OCI-LY1 (cell line): ENCODE measurements at regions not wholly inside any gene's neighbourhood (a gene's known extent, or its start where the extent isn't known, plus 50 kb on each side); places are given as distances from the start of the nearest gene placed in this dataset.

Source experiments
- H2AFZ ChIP-seq: fragments of 200-600 bp; sonication (generic), shearing (Covaris generic); 2 replicates; pipeline ENCODE4 v1.6.0; 2014; ENCODE audit warnings: antibody characterized with exemption, mild to moderate bottlenecking, low read length
- H3F3A ChIP-seq: fragments of 200-600 bp; sonication (generic), shearing (Covaris generic); 2 replicates; pipeline ENCODE4 v1.6.0; 2014; ENCODE audit warnings: mild to moderate bottlenecking, antibody characterized with exemption, low read length, moderate library complexity; ENCODE audit not compliant: insufficient read depth
- H3K27ac ChIP-seq: fragments of 200-600 bp; sonication (generic); 2 replicates; pipeline ENCODE4 v1.5.1; 2014; ENCODE audit warnings: low read length, mixed run types, mild to moderate bottlenecking, low read depth; ENCODE audit not compliant: poor library complexity, severe bottlenecking
- H3K27me3 ChIP-seq: fragments of 200-600 bp; sonication (generic); 2 replicates; pipeline ENCODE4 v1.6.0; 2014; ENCODE audit warnings: antibody characterized with exemption, mild to moderate bottlenecking, low read length, moderate library complexity; ENCODE audit not compliant: insufficient read depth
- H3K36me3 ChIP-seq: fragments of 200-600 bp; sonication (generic); 2 replicates; pipeline ENCODE4 v1.6.1; 2014; ENCODE audit warnings: mild to moderate bottlenecking, antibody characterized with exemption, low read length, moderate library complexity, mixed read lengths; ENCODE audit not compliant: insufficient read depth
- H3K4me1 ChIP-seq: fragments of 200-600 bp; sonication (generic); 2 replicates; pipeline ENCODE4 v1.5.1; 2014; ENCODE audit warnings: mild to moderate bottlenecking, low read length, moderate library complexity; ENCODE audit not compliant: insufficient read depth, severe bottlenecking
- H3K4me2 ChIP-seq: fragments of 200-600 bp; sonication (generic), shearing (Covaris generic); 2 replicates; pipeline ENCODE4 v1.6.1; 2014; ENCODE audit warnings: low read length
- H3K4me3 ChIP-seq: fragments of 200-600 bp; sonication (generic); 2 replicates; pipeline ENCODE4 v1.5.1; 2014; ENCODE audit warnings: low read length, low read depth, mild to moderate bottlenecking, mixed read lengths; ENCODE audit not compliant: poor library complexity, severe bottlenecking
- H3K79me2 ChIP-seq: fragments of 200-600 bp; shearing (Covaris generic); 2 replicates; pipeline ENCODE4 v1.6.1; 2016; ENCODE audit warnings: mixed run types, low read length, mixed read lengths; ENCODE audit not compliant: insufficient read depth
- H3K9ac ChIP-seq: fragments of 200-600 bp; sonication (generic), shearing (Covaris generic); 2 replicates; pipeline ENCODE4 v1.6.1; 2014; ENCODE audit warnings: mild to moderate bottlenecking, low read length, mixed read lengths
- H3K9me2 ChIP-seq: fragments of 200-600 bp; sonication (generic), shearing (Covaris generic); 2 replicates; pipeline ENCODE4 v1.6.1; 2014; ENCODE audit warnings: low read depth, mild to moderate bottlenecking, low read length, mixed read lengths
- H3K9me3 ChIP-seq: fragments of 200-600 bp; shearing (Covaris generic); 2 replicates; pipeline ENCODE4 v1.6.1; 2014; ENCODE audit warnings: low read length, mixed read lengths
- H4K20me1 ChIP-seq: fragments of 200-600 bp; sonication (generic), shearing (Covaris generic); 2 replicates; pipeline ENCODE4 v1.6.0; 2016; ENCODE audit warnings: mild to moderate bottlenecking, low read length; ENCODE audit not compliant: insufficient read depth
- CTCF ChIP-seq: fragments of 200-600 bp; sonication (generic), shearing (Covaris generic); IDR thresholded peaks from 2 replicates; pipeline ENCODE4 v1.5.1; 2017; ENCODE audit warnings: mild to moderate bottlenecking, antibody characterized with exemption, low read length, moderate library complexity, mixed read lengths
- EZH2 ChIP-seq: fragments of 200-600 bp; sonication (generic), shearing (Covaris generic); IDR thresholded peaks from 2 replicates; pipeline ENCODE4 v1.8.0; 2017; ENCODE audit warnings: borderline replicate concordance, mixed run types, mild to moderate bottlenecking, antibody characterized with exemption, low read length, moderate library complexity, mixed read lengths

GRCh38 chr4:54548098-54548620 lies 109.6 kb upstream of the KIT start:
- H3F3A ChIP-seq: no peaks in the 10 kb centered on the region
- H3K4me1 ChIP-seq: peaks cover 15% of the 10 kb centered on the region
- no peaks in the 10 kb centered on the region for H4K20me1 ChIP-seq
- no peak overlapping the region for H2AFZ ChIP-seq
- H3K9me2 ChIP-seq: no peaks in the 10 kb centered on the region
- no peaks in the 10 kb centered on the region for H3K79me2 ChIP-seq
- no peaks in the 10 kb centered on the region for H3K9me3 ChIP-seq
- peak overlapping the region; percentile 42; the same call in 1 of the 2 replicates for H3K4me2 ChIP-seq
- TF ChIP-seq CTCF: no peak
- TF ChIP-seq EZH2: no peak
- no peak overlapping the region for H3K9ac ChIP-seq
- H3K27ac ChIP-seq: peak overlapping the region; percentile 65
- H3K27me3 ChIP-seq: no peaks in the 10 kb centered on the region
- H3K4me3 ChIP-seq: no peak overlapping the region
- H3K36me3 ChIP-seq: no peaks in the 10 kb centered on the region

GRCh38 chr4:54548831-54549460 lies 108.8 kb upstream of the KIT start:
- no peaks in the 10 kb centered on the region for H3K9me2 ChIP-seq
- no peak overlapping the region for H3K27ac ChIP-seq
- TF ChIP-seq EZH2 (no peak), CTCF (no peak)

GRCh38 chr4:54550395-54551171 lies 107.2 kb upstream of the KIT start:
- Histone ChIP-seq H3K27me3 (no peaks in the 10 kb centered on the region), H3F3A (no peaks in the 10 kb centered on the region), H2AFZ (no peak overlapping the region), H4K20me1 (no peaks in the 10 kb centered on the region), H3K4me1 (peaks cover 15% of the 10 kb centered on the region), H3K79me2 (no peaks in the 10 kb centered on the region), H3K9me2 (no peaks in the 10 kb centered on the region), H3K9ac (no peak overlapping the region), H3K4me2 (no peak overlapping the region), H3K27ac (no peak overlapping the region), H3K4me3 (no peak overlapping the region), H3K9me3 (no peaks in the 10 kb centered on the region), H3K36me3 (no peaks in the 10 kb centered on the region)
- TF ChIP-seq CTCF (no peak), EZH2 (no peak)

More at GRCh38 chr4:54548831-54549460, 108.8 kb upstream of the KIT start:
- no peaks in the 10 kb centered on the region for H3K36me3 ChIP-seq
- H3K4me2 ChIP-seq: no peak overlapping the region
- H3F3A ChIP-seq: no peaks in the 10 kb centered on the region
- no peaks in the 10 kb centered on the region for H4K20me1 ChIP-seq
- H3K27me3 ChIP-seq: no peaks in the 10 kb centered on the region
- no peaks in the 10 kb centered on the region for H3K79me2 ChIP-seq
- peaks cover 15% of the 10 kb centered on the region for H3K4me1 ChIP-seq
- no peak overlapping the region for H2AFZ ChIP-seq
- H3K9ac ChIP-seq: no peak overlapping the region
- no peaks in the 10 kb centered on the region for H3K9me3 ChIP-seq
- no peak overlapping the region for H3K4me3 ChIP-seq
